RPMI7951 (cell line): ENCODE measurements at regions not wholly inside any gene's neighbourhood (a gene's known extent, or its start where the extent isn't known, plus 50 kb on each side); places are given as distances from the start of the nearest gene placed in this dataset.

ENCODE experiments used
- DNase-seq: peaks from one replicate; pipeline ENCODE4 v3.0.0-alpha.2; 2012; ENCODE audit warnings: low read depth

DNA sequence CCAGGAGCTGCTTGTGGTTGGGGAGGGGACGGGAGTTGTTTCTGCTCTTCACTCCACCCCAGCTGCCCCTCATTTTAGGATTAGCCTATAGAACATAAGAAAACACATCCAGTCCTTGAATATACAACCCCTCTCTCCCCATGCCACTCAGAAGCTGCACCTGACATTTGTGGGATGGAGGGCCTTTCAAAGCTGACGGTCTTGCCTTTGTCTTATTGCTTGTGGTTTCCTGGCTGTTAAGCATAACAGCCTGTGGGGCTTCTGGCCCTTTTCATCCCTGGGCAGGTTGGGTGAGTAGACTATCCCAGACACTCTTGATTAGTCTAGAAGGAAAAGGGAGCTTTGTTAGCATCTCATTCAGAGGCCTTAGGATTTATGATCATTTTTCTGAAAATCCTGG, 407.6 kb upstream of the BOD1L1 start:
- no peak for DNase-seq

DNA sequence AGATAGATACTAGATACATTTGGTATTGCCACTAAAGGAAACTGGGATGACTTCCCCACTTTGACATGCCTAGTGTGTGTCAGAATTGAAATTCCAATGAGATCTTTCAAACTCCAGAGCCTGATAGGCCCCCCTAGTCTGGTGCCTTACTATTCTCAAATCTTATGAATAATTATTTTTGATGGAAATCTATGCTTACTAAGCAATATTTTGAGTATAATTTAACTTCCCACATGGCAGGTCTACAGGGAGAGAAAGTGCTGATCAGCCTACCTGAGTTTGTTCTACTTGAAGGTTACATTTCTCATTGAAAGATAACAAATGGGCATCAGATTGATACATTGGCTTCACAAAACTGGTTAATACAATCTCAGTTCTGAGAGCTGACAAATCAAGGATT, 415.7 kb upstream of the BOD1L1 start:
- DNase-seq: no peak

DNA sequence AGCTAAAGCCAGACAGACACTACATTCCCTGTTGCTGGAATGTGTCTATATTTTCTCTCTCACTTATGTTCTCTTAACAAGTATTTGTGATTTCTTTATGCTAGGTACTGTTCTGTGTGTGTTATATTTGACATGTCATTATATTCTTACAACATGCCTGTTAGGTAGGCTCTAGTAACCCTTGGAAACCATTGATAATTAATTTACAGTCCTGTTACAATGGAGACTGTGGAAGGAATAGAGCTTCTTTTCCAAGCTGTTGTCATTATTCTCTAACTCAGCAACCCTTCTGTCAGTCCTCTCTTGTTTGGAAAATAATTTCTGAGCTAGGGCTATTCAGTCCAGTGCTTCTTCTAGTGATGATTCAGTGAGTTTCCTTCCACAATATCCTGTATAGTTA, 419.1 kb upstream of the BOD1L1 start:
- DNase-seq: no peak

DNA sequence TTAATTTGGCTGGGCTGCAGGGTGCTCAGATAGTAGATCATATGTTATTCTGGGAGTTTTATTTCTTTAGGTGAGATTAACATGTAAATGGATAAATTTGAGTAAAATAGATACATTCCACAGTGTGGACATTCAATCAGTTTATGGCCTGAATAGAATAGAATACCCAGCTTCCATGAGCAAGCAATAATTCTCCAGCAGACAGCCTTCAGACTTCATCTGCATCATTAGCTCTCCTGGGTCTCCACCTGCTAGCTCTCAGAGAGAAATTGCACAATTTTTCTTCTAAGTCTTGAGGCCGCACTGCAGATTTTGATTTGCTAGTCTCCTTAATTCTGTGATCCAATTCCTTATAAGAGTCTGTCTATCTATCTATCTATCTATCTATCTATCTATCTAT, 420.3 kb upstream of the BOD1L1 start:
- DNase-seq: no peak

DNA sequence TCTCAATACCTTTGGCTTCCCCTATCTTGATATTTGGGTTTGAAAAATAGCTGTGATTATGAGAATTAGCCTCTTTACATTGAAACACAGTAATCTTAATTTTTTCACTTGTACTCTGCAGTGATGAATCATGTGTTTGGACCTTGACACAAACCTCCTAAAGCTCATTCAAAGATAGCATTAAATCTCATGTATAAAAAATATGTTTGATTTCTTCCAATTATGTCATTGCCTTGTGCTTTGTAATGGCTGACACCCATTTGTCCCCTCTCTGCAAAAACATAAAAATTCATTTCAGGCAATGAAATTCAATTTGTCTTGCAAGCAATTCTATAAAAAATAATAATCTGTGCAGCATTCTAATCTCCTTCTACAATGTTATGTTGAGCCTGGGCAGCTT, 422.4 kb upstream of the BOD1L1 start:
- DNase-seq: no peak

DNA sequence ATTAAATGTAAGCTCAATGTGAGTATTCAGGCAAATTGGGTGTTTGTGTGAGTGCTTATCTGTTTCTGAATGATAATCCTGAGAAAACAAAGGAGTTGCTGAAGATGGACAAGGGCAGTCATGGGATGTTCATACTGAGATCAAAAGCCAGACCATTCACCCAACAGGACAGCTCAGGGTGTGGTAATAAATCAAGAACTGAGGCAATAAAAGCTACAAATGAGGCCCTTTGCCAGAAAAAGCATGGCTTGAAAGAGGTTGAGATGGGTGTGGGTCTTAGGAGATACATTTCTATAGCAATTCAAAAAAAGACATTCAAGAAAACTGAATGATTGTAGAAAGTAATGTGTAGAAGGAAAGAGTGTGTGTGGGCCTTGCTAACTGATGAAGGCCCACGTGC, 425.8 kb upstream of the BOD1L1 start:
- no peak for DNase-seq

DNA sequence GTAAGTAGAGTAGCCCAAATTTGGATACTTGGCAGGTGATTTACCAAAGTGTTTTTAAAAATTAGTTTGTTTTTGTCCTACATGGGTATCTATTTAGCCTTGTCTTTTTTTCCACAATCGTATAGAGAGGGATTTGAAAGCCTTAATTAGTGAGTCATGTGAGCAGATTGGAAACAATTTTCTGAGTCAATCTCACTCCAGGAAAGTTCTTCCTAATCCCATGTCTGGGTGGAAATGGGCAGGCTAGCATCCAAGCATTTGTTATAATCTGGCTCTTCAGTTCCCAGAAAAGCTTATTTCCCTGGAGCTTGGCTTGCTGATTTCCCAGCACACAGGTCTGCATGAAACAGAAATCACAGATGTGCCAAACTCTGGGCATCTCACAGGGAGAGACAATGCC, 426.9 kb upstream of the BOD1L1 start:
- no peak for DNase-seq

DNA sequence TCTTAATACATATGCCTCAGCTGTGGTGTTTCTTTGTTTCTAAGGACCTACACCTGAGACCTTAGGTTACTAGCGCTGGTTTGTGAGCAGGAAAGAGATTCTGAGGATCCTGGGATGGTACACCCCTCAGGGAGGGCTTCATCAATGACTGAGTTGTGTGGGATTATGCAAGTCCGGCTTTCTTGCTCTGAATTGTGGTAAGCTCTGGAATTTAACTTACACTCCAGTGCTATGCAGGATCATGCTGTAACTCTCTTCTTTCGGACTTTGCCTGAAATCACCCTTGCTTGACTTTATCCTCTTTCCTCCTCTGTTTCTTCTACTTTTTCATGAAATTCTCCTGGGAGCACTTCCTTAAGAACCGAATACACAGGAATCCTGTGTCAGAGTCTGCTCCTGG, 431.5 kb upstream of the BOD1L1 start:
- DNase-seq: no peak

DNA sequence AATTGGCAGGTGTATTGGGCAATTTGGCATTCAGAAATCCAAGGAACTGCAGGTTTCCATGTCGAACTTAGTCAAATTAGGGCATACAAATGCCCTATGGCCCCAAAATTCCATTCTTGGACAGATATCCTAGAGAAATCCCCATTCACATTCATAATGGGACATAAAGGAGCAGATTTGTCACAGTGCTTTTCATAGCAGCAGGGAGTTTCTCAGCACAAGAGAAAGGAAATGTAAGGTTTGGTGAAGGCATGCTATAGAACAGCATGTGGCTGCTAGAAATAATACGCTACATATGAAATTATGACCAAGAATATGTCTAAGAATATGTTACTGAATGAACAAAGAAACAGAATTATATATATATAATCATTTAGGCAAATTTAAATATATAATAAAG, 437.5 kb upstream of the BOD1L1 start:
- no peak for DNase-seq

DNA sequence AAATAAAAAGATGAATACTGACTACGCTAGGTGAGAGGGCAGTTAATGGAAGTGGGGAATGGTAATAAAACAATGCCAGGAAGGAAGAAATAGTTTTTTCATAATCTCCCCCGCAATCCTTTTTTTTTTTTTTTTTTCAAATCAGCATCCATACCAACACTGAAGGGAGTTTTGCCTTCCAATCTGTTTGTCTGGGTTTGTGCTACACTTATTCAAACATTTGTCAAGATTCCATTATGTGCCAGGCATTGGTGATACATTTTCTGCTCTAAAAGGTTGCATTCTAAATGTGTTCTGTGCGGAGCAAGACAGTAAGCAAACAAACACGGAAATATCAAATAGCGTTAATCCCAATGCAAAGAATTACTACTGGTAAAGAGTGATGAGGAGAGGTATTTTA, 437.9 kb upstream of the BOD1L1 start:
- no peak for DNase-seq

DNA sequence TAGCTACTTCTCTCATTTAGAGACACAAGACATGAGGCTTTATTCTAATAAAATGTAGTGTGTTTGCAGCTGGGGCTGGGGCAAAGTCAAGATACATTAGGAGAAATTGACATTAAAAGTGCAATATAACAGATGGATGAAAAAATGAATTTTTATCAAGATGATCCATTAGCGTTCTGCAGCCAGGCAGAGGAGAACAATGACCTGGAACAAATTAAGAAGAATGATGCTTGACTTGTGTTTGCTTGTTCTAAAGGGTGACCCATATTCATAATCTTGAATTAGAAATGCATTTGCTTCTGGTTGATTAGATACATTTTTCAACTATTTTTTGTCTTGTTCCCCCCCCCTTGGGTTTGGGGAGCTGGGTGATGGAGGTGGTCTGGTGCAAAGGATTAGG, 439.5 kb upstream of the BOD1L1 start:
- DNase-seq: no peak

DNA sequence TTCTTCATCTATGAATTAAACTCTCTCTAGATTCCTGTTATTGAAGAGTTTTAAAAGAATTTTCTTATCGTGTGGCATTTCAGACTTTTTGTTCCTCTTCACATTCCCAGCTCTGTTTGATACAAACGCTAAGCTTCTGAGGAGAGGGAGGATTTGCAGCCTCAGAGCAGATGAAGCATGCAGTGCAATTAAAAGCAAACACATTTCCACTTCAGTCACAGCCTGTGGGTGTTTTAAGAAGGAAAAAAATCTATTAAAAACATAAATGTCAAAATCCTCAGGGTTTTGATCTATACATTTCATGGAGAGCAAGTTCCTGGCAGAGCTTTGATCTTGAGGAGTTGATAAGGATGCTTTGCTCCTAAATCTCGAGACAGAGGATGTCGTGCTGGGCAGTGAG, 442.4 kb upstream of the BOD1L1 start:
- DNase-seq: no peak

DNA sequence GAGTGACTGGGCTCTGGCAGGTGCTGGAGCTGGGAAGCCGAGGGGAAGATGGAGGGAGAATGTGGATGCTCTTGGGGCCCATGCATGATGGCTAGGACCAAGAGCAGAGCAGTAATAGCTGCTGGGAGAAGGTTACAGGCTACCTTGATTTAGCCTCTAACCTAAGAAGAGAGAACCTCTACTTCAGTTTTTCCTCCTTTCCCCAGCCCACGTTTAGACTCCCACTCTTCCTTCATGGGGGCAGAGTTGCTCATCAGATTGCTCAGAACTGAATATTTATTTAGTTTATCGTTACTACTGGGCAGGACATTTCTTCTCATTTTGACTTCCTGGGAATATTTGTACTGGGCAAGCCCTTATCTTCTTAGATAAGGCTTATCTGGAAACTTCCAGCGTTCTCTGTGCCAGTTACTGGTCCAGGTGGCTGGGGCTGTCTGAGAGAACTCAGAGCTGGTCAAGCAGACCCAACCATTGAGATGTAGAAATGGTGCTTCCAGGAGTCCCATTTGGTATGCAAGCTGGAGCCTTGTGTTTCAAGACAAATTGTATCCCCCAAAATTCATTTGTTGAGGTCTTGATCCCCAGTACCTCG, 442.9 kb upstream of the BOD1L1 start:
- DNase-seq: no peak

DNA sequence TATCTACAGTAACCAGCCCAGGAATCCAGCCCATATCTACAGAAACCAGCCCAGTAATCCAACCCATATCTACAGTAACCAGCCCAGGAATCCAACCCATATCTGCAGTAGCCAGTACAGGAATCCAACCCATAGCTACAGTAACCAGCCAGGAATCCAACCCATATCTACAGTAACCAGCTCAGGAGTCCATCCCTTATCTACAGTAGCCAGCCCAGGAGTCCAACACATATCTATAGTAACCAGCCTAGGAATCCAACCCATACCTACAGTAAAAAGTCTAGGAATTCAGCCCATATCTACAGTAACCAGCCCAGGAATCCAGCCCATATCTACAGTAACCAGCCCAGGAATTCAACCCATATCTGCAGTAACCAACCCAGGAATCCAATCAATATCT, 445.0 kb upstream of the BOD1L1 start:
- no peak for DNase-seq

DNA sequence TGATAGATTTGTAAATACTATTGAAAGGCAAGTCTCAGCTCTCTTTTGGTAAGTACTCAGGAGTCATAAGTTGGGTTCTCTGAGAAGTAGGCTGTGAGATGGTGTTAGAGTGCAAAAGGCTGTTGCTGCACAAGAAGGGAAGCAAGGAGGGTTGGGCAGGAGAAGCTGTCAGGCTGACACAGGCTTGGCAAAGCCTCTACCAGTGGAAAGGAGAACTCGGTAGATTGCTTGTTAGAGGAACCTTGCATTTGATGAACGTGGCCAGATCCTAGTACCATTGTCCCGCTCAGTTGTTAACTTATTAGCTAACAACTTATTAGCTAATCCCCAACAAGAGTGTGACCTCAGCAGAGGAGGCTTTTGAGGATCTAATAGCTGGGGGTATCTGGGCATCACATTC, 449.3 kb upstream of the BOD1L1 start:
- no peak for DNase-seq

DNA sequence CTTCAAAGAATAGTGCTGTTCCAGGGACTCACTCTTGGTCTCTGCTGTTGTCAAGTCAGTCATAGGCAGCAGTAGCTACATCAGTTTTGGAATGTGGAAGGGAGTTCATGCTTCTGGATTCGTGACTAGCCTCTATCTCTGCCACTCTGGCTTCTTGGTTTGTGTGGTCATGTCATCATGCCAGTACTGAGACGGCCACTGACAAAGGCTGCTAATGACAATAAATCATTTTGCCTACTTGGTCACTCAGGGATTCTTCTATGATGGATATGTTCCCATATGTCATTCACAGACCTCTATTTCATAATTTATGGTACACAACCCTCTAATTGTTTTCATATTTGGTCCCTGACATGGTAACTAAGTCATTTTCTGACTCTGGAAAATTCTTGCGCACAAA, 450.8 kb upstream of the BOD1L1 start:
- DNase-seq: no peak

DNA sequence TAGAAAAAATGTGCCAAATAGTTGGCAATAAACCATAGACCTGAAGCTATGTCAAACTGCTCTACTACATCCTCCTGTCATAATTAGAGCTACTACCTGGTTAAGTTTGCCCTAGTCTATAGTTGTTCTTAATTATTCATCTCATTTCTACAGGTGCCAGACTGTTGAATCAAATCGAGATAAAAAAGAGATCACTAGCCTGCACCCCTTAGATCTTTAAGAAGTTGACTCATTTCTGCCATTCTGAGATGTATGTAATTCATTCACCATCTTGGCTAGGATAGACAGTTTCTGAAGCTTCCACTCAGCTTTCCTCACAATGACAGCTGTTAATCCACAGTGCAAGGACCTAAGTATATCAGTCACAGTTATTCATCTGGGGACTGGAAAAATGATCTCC, 452.1 kb upstream of the BOD1L1 start:
- DNase-seq: no peak

DNA sequence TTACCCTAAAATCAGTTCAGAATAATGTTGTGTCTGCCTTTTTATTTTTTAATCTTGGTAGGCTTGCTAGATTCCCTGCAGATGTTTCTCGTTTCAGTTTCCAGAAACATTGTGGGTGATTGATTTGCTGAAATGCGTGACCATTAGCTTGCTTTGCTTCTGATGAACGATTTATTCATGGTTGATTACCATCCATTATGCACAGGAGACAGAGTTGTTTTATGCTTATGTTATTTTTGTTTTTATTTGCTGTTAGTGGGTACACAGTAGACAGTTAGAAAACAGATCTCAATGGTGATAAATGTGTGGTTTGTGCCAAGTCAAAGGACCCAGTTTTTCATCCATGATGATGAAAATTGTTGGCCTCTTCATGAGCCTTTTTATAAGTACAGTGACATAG, 455.6 kb upstream of the BOD1L1 start:
- DNase-seq: no peak

DNA sequence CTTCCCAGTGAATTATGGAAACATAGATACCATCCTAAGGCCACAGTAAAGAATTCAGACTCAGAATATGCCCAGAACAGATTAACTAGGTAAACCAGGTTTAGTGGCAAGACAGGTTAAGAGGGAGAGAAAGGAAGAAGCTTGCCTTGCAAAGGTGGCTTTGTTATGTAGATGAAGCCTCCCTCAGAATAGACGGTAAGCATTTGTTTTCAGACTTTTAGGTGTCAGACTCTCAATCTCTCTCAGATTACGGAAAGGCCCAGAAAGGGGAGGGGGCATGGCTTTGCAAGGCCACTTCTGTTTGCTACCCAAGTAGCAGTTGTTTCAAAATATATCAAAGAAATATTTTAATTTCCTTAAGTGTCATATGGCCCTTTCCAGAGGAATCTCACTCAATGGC, 457.1 kb upstream of the BOD1L1 start:
- no peak for DNase-seq

DNA sequence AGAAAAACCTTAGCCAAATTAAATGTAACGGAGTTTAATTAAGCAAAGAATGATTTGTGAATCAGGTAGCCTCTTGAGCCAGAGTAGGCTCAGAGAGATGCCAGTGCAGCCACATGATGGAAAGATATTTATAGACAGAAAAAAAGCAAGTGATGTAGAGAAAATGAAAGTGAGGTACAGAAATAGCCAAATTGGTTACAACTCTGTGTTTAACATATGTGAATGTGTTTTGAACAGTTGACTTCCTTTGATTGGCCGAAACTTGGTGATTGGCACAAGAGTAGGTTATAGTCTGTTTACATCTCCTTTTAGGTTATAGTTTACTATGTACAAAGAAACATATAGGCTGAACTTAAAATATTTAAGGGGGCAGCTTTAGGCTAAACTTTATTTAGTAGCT, 459.9 kb upstream of the BOD1L1 start:
- no peak for DNase-seq

DNA sequence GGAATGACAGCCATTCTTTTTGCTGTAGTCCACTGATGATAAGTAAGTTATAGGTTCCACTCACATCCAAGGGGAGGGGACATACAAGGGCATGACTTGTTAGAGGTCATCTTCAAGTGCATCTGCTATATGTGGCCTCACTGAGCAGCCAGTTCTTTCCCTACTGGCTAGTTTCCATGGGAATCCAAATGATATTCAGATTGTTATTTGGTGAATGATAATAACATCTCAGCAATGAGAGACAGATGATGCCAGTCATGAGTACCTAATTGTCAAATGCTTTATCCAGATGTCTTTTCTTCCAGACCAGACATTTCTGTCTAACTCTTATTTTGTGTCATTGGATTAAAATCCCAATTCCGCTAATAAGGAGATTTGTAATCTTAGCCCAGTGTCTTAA, 460.4 kb upstream of the BOD1L1 start:
- DNase-seq: no peak

DNA sequence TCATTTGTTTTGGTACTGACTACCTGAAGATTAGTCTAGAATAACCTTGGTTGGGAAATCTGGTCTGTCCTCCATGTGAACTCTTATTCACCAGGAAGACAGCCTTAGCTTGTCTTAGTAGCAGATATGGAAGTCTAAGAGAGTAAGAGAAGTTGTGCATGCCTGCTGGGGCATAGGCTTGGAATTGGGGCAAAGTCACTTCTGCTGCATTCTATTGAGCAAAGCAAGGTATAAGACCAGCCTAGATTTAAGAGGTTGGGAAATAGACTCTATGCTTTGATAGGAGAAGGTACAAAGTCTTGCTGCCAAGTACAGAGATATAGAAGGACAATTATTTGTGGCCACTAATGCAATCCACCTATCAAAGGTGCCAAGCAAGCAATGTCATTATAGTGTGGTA, 464.0 kb upstream of the BOD1L1 start:
- no peak for DNase-seq

DNA sequence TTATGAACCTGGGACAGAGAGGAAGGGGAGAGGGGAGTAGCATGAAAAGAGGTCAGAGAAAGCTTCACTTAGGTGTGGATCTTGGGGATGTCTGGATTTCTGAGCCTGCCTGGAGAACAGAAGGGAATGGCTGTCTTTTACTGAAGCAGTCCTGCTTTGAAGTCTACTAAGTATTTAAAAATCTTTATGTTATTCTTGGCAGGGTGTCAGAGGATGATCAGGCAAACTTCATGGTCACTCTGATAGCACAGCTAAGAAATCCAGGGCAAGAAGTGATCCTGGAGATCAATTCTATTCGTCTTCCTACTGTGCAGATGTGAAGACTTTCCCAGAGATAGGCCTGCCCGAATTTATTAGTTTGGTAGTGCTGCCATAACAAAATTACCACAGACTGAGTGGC, 464.4 kb upstream of the BOD1L1 start:
- no peak for DNase-seq

DNA sequence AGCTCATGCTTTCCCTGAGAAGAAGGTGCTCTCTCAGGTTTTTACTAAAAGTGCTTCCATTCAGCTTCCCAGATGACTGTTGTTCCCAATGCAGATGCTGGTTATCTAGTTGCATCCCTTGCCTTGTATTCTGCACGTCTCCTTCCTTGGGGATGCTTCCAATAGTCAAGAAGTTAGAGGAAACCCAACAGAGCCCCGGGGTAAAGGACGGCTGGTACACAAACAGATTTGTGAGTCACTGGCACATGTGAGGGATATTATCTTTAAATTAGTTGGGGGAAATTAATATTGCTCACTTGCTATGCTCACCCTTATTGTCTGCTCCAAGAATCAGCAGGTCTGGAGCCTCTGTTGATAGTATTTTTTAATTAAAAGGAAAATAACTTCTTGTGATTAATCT, 465.2 kb upstream of the BOD1L1 start:
- peak; percentile 58 for DNase-seq

DNA sequence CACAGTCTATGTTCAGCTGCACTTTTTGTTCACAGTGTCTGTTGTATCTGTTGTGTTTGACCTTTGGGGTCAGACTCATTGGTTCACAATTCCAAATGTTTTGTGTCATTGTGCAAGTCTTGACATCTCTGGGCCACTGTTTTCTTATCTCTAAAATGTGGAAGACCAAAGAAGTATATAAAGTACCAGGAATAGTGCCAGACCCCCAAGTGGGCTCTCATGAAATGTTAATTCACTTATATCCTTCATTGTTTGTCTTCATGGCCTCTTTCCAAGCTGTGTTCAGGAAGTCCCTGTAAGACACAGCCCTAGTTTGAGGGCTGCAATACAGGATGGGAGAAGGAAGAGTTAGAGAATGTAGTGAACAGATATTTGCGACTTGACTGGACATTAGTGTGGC, 468.3 kb upstream of the BOD1L1 start:
- no peak for DNase-seq
